RKO (cell line): ENCODE measurements at regions not wholly inside any gene's neighbourhood (a gene's known extent, or its start where the extent isn't known, plus 50 kb on each side); places are given as distances from the start of the nearest gene placed in this dataset.
"Not testable (repeated sequence)": the region's sequence is repeated elsewhere in the genome, so short reads cannot be mapped to it uniquely, and the experiment has no call there.

Experiments
- DNase-seq: peaks from one replicate; pipeline ENCODE4 v3.0.0-alpha.2; 2016; ENCODE audit warnings: low spot score

- DNase-seq, result no peak
Measured at GRCh38 chr5:124173386-124173785, 573.1 kb downstream of the ZNF608 start.

DNA sequence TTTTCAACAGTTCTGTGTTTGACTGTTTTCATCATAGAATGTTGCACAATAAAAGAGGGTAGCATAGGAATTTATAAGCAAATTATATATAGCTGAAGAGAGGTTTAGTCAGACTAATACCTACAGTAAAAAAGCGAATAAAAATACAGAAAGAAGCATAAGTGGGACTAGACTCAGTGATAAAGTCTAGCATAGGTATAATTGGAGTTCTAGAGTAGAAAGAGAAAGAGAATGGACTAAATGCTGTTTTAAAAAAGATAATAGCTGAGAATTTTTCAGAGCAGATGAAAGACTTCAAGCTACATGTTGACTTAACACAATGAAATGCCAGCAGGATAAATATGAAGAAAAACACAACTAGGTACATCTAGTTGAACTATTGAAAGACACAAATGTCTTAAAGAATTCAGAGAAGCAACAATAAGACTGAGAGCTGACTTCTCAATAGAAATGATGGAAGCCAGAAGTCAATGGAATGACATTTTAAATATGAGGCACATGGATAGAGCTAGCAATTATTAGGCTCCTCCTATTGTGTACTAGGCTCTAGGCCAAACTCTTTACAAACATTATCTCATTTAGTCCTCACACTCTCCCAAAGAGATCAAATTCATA is 573.9 kb downstream of the ZNF608 start:
- no peak for DNase-seq

DNA sequence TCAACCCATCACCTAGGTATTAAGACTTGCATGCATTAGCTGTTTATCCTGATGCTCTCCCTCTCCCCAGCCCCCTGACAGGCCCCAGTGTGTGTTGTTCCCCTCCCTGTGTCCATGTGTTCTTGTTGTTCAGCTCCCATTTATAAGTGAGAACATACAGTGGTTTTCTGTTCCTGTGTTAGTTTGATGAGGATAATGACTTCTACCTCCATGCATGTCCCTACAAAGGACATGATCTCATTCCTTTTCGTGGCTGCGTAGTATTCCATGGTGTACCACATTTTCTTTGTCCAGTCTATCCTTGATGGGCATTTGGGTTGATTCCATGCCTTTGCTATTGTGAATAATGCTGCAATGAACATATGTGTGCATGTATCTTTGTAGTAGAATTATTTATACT is 578.3 kb downstream of the ZNF608 start:
- DNase-seq, result not testable (repeated sequence)

DNA sequence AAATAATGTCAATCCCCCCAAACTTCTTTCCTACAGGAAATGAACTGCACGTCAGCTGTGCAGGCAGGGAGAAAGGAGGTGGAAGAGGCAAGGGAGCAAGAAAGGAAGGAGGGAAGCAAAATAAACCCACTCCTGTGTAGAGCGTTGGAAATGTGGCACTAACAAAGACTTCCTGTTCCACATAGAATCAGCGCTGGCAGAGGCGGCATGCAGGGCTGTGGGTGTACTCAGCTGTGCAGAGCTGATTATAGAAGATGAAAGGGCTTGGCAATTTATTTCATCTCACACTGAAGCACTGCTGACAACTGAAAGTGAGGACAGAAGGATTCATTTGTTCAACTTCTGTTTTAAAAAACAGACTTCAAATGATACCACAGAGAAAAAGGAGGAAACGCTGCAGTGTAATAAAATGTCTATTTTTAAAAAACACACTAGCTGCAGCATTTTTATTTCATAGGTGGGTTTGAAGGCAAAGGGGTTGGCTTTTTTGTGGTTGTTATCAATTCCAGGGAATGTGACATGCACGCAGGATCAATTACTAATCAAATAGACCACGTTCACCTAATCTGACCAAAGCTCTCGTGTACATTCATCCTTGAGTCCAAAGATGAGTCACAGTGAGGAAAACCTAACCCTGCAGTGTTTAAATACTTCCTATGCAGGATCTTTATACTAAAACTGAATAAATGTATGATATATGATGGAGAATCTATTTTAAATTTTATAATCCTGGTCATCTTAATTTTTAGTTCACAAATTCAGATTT is 583.5 kb downstream of the ZNF608 start:
- no peak for DNase-seq

DNA sequence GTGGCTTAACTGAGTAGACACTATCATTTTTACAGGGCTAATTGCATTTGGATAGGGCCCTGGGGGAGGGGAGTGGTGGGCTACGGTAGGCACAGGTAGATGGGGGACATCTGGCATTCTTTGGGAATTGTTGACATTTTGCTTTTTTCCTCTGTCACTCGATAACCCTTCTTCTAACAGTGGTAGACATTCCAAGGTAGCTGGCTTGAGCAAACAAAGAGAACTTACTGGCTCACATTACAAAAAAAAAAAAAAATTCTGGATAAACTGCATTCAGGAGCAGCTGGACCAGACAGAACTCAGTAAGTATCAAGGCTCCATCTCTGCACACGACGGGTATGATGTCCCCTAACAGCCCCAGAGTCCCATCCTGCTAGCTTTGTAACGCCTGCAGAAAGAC is 585.2 kb downstream of the ZNF608 start:
- no peak for DNase-seq

DNA sequence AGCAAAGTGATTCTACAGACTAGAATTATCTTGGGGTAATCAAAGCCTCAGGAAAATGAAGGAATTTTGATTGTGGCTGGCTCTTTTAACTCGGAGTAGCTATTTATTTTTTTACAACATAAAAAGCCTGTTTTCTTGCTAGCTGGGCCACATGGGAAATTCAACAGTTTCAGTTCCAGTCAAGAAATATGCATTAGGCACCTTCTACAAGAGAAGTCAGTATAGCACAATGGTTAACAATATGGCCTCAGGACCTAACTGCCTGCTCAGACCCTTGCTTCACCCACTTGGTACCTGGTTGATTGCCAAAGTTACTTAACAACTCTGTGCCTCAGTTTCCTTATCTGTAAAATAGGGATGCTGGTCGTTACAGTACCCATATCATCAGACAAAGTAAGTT is 586.2 kb downstream of the ZNF608 start:
- no peak for DNase-seq

- no peak for DNase-seq
Measured at GRCh38 chr5:124157320-124157719, 589.1 kb downstream of the ZNF608 start.

GRCh38 chr5:124156415-124156996 is 589.9 kb downstream of the ZNF608 start:
- no peak for DNase-seq

- no peak for DNase-seq
Measured at GRCh38 chr5:124154714-124155113, 591.7 kb downstream of the ZNF608 start.

- no peak for DNase-seq
Measured at GRCh38 chr5:124153588-124153987, 592.9 kb downstream of the ZNF608 start.

GRCh38 chr5:124148574-124148973 is 597.9 kb downstream of the ZNF608 start:
- no peak for DNase-seq

DNA sequence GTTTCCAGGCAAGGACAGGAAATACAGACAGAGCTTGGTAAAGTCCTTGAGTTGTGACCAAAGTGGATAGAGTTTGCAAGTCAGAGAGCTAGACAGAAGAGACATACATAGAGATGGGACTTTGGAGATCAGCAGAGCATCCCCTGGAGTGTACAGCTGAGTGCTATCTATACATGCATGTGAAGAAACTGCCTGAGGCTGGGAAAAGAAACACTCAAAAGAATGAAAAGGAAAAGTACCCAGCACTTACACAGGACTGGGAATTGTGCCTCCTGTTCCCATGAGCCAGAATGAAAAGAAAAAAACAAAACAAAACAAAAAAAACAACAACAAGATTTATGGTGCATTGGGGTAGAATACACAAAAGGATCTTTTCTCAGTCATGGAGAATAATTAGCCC is 606.4 kb downstream of the ZNF608 start:
- no peak for DNase-seq

DNA sequence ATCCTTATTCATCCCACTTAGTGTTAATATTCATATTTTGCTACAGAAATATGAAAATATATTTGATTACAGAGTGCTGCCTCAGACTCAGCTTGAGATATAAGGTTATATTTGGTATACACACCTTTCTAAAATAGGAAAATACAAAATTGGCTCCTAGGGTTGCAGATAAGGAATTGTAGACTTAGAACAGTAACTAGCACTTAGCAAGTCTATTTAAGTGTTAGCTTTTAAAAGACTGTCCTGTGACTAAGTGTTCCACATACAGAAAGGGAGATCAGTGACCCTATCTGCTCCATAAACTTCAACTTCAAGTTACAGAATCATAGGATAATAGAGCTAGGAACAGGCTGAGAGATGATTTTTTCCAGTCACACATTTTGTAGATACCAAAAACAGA is 607.0 kb downstream of the ZNF608 start:
- DNase-seq, result no peak

DNA sequence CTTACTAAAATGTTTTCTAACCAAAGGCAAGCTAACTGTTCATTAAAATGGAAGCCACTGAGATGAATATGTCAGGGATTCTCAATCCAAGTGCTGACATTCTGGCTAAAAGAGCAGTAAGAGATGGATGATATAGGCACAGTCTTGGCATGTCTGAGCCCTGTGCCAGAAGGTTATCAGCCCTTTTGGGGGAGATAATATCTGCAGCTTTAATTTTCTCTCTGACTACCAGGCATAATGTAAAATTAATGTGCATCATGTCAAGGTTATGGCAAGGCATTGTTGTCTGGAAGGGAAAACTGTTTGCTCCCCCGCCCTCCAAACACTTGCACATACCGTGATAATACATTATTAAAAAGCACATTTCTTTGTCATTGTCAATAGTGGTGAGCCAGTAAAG is 609.8 kb downstream of the ZNF608 start:
- no peak for DNase-seq

GRCh38 chr5:124134941-124135340 is 611.5 kb downstream of the ZNF608 start:
- no peak for DNase-seq

DNA sequence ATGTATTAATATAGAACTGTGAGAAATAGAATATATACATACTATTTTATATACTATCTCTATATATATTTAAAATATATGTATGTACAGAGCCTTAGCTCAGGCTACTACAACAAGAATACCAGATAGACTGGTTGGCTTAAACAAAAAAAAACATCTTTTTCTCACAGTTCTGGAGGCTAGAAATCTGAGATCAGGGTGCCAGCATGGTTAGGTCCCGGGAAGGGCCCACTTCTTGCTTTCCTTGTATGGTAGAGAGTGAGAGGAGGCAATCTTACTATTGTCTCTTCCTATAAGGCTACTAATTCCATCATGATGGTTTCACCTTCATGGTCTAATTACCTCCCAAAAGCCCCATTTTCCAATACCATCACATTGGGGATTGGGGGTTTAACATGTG is 613.0 kb downstream of the ZNF608 start:
- no peak for DNase-seq

DNA sequence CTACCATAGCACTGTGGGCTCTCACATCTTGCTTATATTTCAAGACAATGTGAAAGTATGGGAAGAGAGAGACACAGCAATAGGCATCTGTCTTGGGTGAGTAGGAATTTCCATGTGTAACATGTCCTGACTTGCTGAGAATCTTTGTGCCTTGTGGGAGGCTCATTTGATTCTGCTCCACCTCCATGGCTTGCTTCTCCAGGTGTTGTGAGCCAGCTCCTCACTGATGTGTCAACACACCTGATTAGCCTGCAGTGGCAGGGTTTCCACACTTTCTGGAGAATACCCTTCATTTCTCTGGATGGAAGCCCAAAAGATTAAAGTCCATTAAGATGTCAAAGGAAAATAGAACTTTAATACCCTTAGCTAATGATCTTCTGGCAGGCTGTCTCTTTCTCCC is 613.6 kb downstream of the ZNF608 start:
- no peak for DNase-seq

DNA sequence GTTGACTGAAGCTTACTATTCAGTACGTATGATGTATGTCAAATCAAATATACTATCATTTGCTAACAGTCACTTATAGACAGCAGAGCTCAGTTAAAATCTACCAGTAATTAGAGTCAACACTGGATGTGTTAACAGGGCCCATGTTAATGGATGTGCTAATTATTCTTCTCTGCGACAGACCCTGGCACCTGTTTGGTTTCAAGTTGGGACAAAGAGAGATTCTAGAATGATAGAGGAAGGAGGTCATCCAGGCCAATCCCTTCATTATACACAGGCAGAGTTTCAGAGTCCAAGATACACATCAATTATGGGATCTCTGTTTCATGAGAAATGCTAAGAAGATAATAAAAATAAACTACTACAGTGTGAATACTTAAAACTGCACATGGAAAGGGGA is 615.0 kb downstream of the ZNF608 start:
- no peak for DNase-seq

DNA sequence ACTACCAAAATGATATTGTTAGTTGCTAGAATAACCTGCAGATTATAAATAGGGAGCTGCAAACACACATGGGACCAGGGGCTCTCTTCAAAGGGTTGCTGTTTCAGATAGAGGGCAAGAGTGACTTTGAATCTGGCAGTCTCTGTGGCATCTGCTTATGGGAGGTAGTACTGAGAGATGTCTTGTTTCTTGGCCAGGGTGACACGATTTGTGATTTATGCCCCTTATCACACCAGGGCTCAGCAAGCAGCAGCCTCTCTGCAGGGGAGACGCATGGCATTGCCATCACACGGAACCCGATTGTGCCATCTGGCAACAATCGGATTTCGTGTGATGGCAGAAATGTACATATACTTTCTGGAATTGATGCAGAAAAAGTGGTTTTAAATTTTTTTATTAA is 615.6 kb downstream of the ZNF608 start:
- DNase-seq, result no peak

- no peak for DNase-seq
Measured at GRCh38 chr5:124128867-124129266, 616.9 kb downstream of the CSNK1G3 start.

- DNase-seq, result no peak
Measured at GRCh38 chr5:124126504-124127217, 614.7 kb downstream of the CSNK1G3 start.

DNA sequence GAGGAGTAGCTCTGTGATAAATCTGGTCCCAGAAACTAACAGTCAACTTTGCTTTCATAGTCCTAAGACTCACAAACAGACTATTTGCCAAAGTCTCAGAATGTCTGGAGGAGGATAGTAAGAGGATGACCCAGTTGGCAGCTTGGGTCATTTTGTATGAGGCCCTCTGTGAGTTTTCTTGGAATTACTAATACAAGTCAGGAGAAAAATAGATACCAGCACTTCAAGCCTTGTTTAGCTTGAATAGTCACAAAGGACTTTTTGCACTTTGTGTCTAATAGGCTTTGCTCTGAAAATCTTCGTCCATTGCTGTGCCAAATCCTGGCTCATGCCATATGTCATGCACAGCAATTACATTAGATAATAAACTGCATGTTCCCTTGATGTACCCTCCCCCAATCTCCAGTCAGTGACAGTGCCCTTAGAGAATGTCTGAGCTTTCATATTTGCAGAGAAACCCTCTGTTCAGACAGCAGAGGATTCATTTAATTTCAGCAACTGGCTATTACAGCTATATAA is 612.8 kb downstream of the CSNK1G3 start:
- no peak for DNase-seq

DNA sequence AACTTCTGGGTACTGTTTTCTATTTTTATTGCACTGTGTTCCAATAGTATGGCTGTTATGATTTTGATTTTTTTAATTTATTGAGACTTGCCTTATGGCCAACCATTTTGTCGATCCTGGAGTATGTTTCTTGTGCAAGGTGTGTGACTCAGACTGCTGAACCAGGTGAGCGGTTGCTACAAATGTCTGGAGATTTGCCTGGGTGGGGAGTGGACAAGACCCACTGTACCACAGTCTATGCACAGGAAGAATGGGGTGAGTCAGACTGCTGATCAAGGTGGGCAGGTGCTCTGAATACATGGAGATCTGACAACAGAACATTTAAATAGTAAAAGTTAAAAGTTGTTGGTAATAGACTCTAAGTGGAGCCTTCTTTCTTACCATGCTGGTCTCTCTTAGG is 609.2 kb downstream of the CSNK1G3 start:
- no peak for DNase-seq
